ENCODE measurements at regions not wholly inside any gene's neighbourhood (a gene's known extent, or its start where the extent isn't known, plus 50 kb on each side); places are given as distances from the start of the nearest gene placed in this dataset.

DNA sequence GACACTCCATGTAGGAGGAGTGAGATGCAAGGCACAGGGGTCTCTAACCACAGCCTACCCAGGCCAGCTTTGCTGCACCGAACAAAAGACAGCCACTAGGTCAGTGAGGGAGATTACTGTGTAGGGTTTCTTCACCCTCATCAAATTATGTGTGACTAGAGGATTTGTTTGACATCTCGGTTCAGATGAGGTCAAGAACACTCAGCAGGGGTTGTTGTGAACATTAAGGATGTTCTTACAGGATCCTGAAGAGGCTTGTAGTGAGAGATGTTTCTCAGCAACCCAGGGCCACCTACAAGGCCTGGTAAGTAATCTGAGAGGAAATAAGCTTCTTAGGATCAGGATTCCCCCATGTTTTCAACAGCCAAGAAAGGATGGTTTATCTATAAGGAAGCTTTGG is 202.1 kb downstream of the NXPE2 start:
- no peaks in the 10 kb centered on the region for H4K20me1 ChIP-seq
- no peaks in the 10 kb centered on the region for H3K36me3 ChIP-seq
- no peak for TF ChIP-seq Cebpa-rat (IDR thresholded peaks at IDR 0.05)
- H3K4me3 ChIP-seq: no peak overlapping the region
- no peak overlapping the region for H3K9ac ChIP-seq
- H3K4me2 ChIP-seq: peak overlapping the region in 9 of 11 experiments; percentile 4 to 65 (median 53); a peak in 15 of 22 replicates
- no peaks in the 10 kb centered on the region for H3K27me3 ChIP-seq
- no peak overlapping the region for H3K27ac ChIP-seq
- no peaks in the 10 kb centered on the region for H3K9me3 ChIP-seq (replicated peaks in 1 of 11)
- H3K4me1 ChIP-seq: peaks cover 0 to 12% (median 10%) of the 10 kb centered on the region in 10 experiments; a peak in 15 of 20 replicates

DNA sequence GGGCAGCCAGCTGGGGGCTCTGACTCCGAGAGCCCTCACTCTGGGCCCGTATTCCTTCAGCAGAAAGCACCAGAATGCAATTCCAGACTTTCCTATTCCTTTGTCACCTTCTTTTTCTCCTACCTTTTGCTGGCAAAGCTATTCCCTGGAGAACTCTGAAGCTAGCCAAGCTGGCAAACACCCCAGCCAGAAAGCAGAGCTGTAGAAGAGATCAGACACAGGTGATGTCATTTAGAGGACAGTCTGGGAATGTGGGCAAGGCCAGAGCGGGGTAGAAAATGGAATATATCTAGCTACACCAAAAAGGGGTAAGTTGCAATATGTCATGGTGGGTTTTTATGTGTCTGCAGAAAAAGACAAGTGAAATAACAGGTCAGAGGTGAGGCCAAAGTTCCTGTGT is 205.1 kb downstream of the NXPE2 start:
- Histone ChIP-seq H3K27me3 (no peaks in the 10 kb centered on the region), H3K36me3 (no peaks in the 10 kb centered on the region), H4K20me1 (no peaks in the 10 kb centered on the region), H3K4me3 (no peak overlapping the region), H3K4me2 (no peak overlapping the region), H3K27ac (no peak overlapping the region), H3K9me3 (replicated peaks in 1 of 11) (no peaks in the 10 kb centered on the region), H3K9ac (no peak overlapping the region), H3K4me1 (peaks cover 0 to 12% (median 10%) of the 10 kb centered on the region in 10 experiments; a peak in 15 of 20 replicates)
- no peak for TF ChIP-seq Cebpa-rat (IDR thresholded peaks at IDR 0.05)

DNA sequence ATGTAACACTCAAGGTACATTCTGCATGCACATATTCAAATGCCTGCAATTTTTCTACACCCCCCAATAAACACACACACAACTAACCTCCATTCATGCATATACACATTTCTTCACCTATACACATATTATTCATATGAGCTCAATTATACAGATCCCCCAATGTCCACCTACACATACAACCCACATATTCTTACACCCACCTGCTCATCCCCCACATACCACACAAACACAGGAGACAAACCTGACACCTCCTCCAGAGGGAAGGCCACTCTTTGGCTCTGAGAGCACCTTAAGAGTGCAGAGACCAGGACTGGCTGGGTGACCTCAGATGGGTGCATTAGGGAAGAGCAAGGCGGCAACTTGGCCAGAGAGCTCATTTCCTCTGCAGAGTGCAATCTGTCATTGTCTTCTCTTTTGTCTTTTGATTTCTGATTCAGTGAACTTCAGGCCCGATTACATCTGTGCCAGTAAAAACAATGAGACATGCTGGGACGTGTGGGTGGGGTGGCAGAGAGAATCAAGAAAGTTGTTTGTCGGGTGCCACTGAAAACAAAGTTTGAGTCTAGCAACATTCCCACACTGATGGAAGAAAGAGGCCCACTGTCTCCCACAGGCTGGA is 208.4 kb downstream of the NXPE2 start:
- Histone ChIP-seq H3K4me2 (no peak overlapping the region), H3K9me3 (replicated peaks in 1 of 11) (peaks cover 0 to 6% (median 0%) of the 10 kb centered on the region in 11 experiments; a peak in 1 of 22 replicates), H3K4me1 (0 out of 20 replicates have a peak, but pooled peaks cover 0 to under 1% (median 0%) of the 10 kb centered on the region in 10 experiments), H3K27ac (no peak overlapping the region), H3K27me3 (no peaks in the 10 kb centered on the region), H3K9ac (no peak overlapping the region), H3K36me3 (no peaks in the 10 kb centered on the region), H3K4me3 (no peak overlapping the region), H4K20me1 (no peaks in the 10 kb centered on the region)
- TF ChIP-seq Cebpa-rat (IDR thresholded peaks at IDR 0.05): no peak

DNA sequence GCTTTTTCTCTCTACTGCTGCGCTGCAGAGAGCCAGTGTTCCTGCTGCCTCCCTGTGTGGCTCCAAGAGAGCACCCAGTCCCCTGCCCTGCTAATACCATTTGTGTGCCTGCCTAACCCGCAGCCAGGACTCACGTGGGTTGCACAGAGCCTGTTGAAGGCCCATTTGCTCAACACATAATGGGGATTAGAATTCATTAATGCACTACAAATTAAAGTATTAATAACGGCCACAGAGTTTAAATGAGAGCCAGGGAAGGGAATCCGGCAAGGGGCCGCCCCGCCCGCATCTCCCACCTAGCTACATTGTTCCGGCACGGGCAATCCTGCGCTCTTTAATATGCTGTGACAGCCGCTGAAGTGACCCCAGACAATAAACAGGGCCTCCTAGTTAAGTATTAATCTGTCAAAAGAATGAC is 211.3 kb downstream of the NXPE2 start:
- Histone ChIP-seq H3K4me1 (peaks cover 0 to 5% (median 0%) of the 10 kb centered on the region in 10 experiments; a peak in 1 of 20 replicates), H3K36me3 (no peaks in the 10 kb centered on the region), H3K27ac (no peak overlapping the region), H3K9ac (no peak overlapping the region), H3K9me3 (replicated peaks in 1 of 11) (peaks cover 0 to 6% (median 0%) of the 10 kb centered on the region in 11 experiments; a peak in 1 of 22 replicates), H3K27me3 (no peaks in the 10 kb centered on the region), H3K4me2 (no peak overlapping the region), H4K20me1 (no peaks in the 10 kb centered on the region), H3K4me3 (no peak overlapping the region)
- no peak for TF ChIP-seq Cebpa-rat (IDR thresholded peaks at IDR 0.05)

DNA sequence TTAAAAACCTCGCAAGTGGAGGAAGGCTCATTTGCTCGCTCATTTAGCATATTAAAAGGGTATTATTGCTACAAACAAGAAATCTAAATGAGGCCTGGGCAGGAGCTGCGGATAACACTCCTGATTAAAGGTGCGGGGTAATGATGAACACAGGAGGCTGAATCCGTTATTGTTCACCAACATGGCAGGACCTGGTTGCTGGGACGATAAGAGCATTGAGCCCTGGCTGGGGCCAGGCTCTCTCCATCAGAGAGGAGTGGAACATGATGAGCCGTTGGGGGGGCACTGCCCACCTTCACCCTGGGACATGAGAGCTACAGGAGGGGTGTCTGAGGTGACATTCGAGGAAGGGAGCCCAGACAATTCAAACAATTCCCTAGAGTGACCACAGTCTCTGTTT is 211.7 kb downstream of the NXPE2 start:
- Histone ChIP-seq H3K4me2 (no peak overlapping the region), H3K9me3 (replicated peaks in 1 of 11) (peaks cover 0 to 6% (median 0%) of the 10 kb centered on the region in 11 experiments; a peak in 1 of 22 replicates), H3K4me3 (no peak overlapping the region), H3K27me3 (no peaks in the 10 kb centered on the region), H3K27ac (no peak overlapping the region), H3K36me3 (no peaks in the 10 kb centered on the region), H3K4me1 (peaks cover 0 to 5% (median 0%) of the 10 kb centered on the region in 10 experiments; a peak in 1 of 20 replicates), H3K9ac (no peak overlapping the region), H4K20me1 (no peaks in the 10 kb centered on the region)
- TF ChIP-seq Cebpa-rat (IDR thresholded peaks at IDR 0.05): no peak

DNA sequence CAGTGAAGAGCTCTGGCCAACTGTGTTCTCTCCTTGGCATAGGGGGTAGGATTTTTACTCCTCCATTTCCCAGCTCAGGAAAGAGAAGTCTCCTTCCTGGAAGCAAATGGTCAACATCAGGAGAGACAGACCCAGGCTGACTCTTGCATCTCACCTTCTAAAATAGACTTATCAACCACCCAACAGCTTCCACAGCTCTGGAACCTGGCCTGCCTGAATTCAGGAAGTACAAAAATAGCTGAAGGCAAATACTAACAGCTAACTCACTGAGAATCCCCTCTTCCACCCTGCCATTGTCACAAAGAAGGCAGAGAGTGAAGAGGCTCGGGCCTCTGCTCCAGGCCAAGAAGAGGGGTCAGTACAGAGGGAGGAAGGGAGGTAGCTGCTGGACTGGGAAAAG is 213.6 kb downstream of the NXPE2 start:
- H3K27me3 ChIP-seq: no peaks in the 10 kb centered on the region
- no peaks in the 10 kb centered on the region for H3K36me3 ChIP-seq
- H3K9me3 ChIP-seq (replicated peaks in 1 of 11): peaks cover 0 to 6% (median 0%) of the 10 kb centered on the region in 11 experiments; a peak in 1 of 22 replicates
- TF ChIP-seq Cebpa-rat (IDR thresholded peaks at IDR 0.05): no peak
- no peaks in the 10 kb centered on the region for H4K20me1 ChIP-seq
- H3K4me1 ChIP-seq: peaks cover 0 to 5% (median 0%) of the 10 kb centered on the region in 10 experiments; a peak in 1 of 20 replicates
- no peak overlapping the region for H3K27ac ChIP-seq
- H3K4me2 ChIP-seq: peak overlapping the region in 1 of 11 experiments; percentile 10; a peak in 2 of 22 replicates
- no peak overlapping the region for H3K4me3 ChIP-seq
- no peak overlapping the region for H3K9ac ChIP-seq

DNA sequence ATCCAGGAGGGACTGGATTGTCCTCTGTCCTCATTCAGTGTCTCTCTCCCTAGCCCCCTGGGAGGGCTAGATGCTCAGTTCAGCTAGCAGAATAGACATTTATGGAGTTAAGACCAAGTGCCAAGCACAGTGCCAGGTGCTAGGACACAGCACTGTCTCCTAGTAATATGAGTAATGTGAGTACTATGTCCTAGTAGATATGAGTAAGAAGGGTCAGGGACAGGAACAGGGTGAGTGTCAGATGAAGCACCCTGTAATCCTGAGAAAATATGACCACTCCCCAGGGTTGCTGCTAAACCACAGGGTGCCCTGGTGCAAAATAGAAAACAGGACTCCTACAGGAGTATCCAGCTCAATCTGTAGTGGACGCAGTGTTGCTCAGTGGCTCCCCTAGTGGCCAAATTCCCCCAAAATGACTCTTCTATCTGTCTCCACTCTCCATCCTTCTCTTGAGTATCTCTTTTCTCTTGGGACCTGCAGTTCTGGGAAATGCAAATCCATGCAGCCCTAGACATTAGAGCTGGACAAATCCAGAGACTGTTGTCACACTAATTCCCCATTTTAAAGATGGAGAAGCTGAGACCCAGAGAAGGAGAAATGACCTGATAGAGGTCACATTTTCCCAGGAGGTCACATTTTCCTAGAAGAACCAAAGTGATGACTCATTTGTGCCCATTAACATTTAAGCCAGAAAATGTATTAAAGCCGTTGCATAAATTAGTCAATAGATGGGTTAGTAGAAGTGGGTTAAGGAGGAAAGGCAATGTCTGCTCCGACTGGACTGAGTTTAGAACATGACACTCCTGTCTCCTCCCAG is 214.3 kb downstream of the NXPE2 start:
- Histone ChIP-seq H3K9me3 (replicated peaks in 1 of 11) (peaks cover 0 to 6% (median 0%) of the 10 kb centered on the region in 11 experiments; a peak in 1 of 22 replicates), H4K20me1 (no peaks in the 10 kb centered on the region), H3K4me3 (no peak overlapping the region), H3K27ac (no peak overlapping the region), H3K4me1 (peaks cover 0 to 5% (median 0%) of the 10 kb centered on the region in 10 experiments; a peak in 1 of 20 replicates), H3K36me3 (no peaks in the 10 kb centered on the region), H3K9ac (no peak overlapping the region), H3K27me3 (no peaks in the 10 kb centered on the region), H3K4me2 (peak overlapping the region in 1 of 11 experiments; percentile 10; a peak in 1 of 22 replicates)
- no peak for TF ChIP-seq Cebpa-rat (IDR thresholded peaks at IDR 0.05)

DNA sequence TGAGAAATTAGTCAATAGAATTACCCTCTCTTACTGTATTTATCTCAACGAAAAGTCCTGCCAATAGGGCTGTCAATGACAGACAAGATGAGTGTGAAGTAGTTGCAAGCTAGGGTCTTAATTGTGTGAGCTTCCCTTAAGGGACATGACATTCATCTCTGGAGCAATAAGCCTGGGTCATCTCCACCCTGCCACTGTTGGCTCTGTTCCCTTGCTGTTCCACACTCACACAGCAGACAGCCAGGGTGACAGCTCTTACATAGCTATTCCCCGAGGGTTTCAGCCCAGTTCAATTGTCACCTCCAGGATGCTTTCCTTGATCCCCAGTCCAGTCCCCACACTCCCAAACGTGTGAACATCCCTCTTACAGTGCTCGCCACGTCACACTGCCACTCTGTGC is 215.0 kb downstream of the NXPE2 start:
- Histone ChIP-seq H3K27me3 (no peaks in the 10 kb centered on the region), H4K20me1 (no peaks in the 10 kb centered on the region), H3K9ac (no peak overlapping the region), H3K4me2 (no peak overlapping the region), H3K4me1 (peaks cover 0 to 5% (median 0%) of the 10 kb centered on the region in 10 experiments; a peak in 1 of 20 replicates), H3K27ac (no peak overlapping the region), H3K4me3 (no peak overlapping the region), H3K9me3 (replicated peaks in 1 of 11) (peaks cover 0 to 6% (median 0%) of the 10 kb centered on the region in 11 experiments; a peak in 1 of 22 replicates), H3K36me3 (no peaks in the 10 kb centered on the region)
- no peak for TF ChIP-seq Cebpa-rat (IDR thresholded peaks at IDR 0.05)

DNA sequence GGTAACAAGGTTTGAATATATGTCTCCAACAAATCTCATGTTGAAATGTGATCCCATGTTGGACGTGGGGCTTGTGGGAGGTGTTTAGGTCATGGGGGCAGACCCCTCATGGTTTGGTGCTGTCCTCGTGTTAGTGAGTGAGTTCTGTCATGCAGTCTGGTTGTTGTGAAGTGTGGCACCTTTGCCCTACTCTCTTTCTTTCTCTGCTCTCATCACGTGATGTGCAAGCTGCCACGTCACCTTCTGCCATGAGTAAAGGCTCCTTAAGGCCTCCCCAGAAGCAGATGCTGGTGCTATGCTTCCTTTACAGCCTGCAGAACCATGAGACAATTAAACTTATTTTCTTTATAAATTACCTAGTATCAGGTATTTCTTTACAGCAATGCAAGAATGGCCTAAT is 218.3 kb downstream of the NXPE2 start:
- peaks cover 0 to 5% (median 0%) of the 10 kb centered on the region in 10 experiments; a peak in 1 of 20 replicates for H3K4me1 ChIP-seq
- no peaks in the 10 kb centered on the region for H4K20me1 ChIP-seq
- no peaks in the 10 kb centered on the region for H3K36me3 ChIP-seq
- no peak overlapping the region for H3K4me2 ChIP-seq
- H3K9me3 ChIP-seq (replicated peaks in 1 of 11): peaks cover 11 to 22% (median 17%) of the 10 kb centered on the region in 11 experiments; a peak in 20 of 22 replicates
- H3K9ac ChIP-seq: no peak overlapping the region
- H3K27ac ChIP-seq: no peak overlapping the region
- no peaks in the 10 kb centered on the region for H3K27me3 ChIP-seq
- no peak overlapping the region for H3K4me3 ChIP-seq
- TF ChIP-seq Cebpa-rat (IDR thresholded peaks at IDR 0.05): no peak

Measured in BLaER1 treated with 17β-estradiol and CSF1 and Interleukin-3, amounts not matched to agents 10 nM and 100 nM (cell line).